ENCODE measurements at regions not wholly inside any gene's neighbourhood (a gene's known extent, or its start where the extent isn't known, plus 50 kb on each side); places are given as distances from the start of the nearest gene placed in this dataset.

GRCh38 chr13:111033172-111034130 is 81.7 kb upstream of the ARHGEF7 start:
- no peak for TF ChIP-seq POLR2A (IDR thresholded peaks at IDR 0.05; ENCODE audit: low read depth, low read length)
- TF ChIP-seq TAF1 (IDR thresholded peaks at IDR 0.05; ENCODE audit: borderline replicate concordance, low read depth, low read length), result no peak
- TF ChIP-seq POLR2AphosphoS5 (IDR thresholded peaks at IDR 0.05; ENCODE audit: low read depth, low read length), result no peak
